Choroid plexus epithelial cell (primary cell): ENCODE measurements at regions not wholly inside any gene's neighbourhood (a gene's known extent, or its start where the extent isn't known, plus 50 kb on each side); places are given as distances from the start of the nearest gene placed in this dataset.
"Not testable (repeated sequence)": the region's sequence is repeated elsewhere in the genome, so short reads cannot be mapped to it uniquely, and the experiment has no call there.

Experiments
- DNase-seq: peaks from one replicate; pipeline ENCODE4 v3.0.0-alpha.2; 2010; ENCODE audit warnings: low read depth
- H3K4me3 ChIP-seq: 2 replicates; pipeline ENCODE4 v1.5.1; 2011; ENCODE audit warnings: low read depth, mild to moderate bottlenecking, control low read depth, low read length, moderate library complexity
- CTCF ChIP-seq: conservative IDR thresholded peaks from 2 replicates; pipeline ENCODE4 v1.5.1; 2011; ENCODE audit warnings: low read depth, mild to moderate bottlenecking, control low read depth, inconsistent platforms, low read length, moderate library complexity

GRCh38 chr7:55723621-55723941 is 139.0 kb downstream of the SEPTIN14 start:
- no peak for DNase-seq
- no peak overlapping the region for H3K4me3 ChIP-seq
- no peak for TF ChIP-seq CTCF

GRCh38 chr7:55722874-55723620 is 139.5 kb downstream of the SEPTIN14 start:
- DNase-seq, H3K4me3 ChIP-seq: not testable (repeated sequence)
- TF ChIP-seq CTCF = peak; percentile 16

- DNase-seq, H3K4me3 ChIP-seq: not testable (repeated sequence)
Observed at GRCh38 chr7:55721004-55721403, 141.5 kb downstream of the SEPTIN14 start.

GRCh38 chr7:55715247-55715867 is 143.1 kb upstream of the VOPP1 start:
- H3K4me3 ChIP-seq, DNase-seq: not testable (repeated sequence)

GRCh38 chr7:55714370-55714769 is 142.1 kb upstream of the VOPP1 start:
- DNase-seq, H3K4me3 ChIP-seq: not testable (repeated sequence)

GRCh38 chr7:55710312-55710711 is 138.0 kb upstream of the VOPP1 start:
- not testable (repeated sequence) for H3K4me3 ChIP-seq

GRCh38 chr7:55708028-55708427 is 135.7 kb upstream of the VOPP1 start:
- not testable (repeated sequence) for DNase-seq, H3K4me3 ChIP-seq

More at GRCh38 chr7:55710312-55710711, 138.0 kb upstream of the VOPP1 start:
- not testable (repeated sequence) for DNase-seq

- DNase-seq, H3K4me3 ChIP-seq: not testable (repeated sequence)
Observed at GRCh38 chr7:55707410-55707809, 135.1 kb upstream of the VOPP1 start.

GRCh38 chr7:55706451-55707195 is 134.3 kb upstream of the VOPP1 start:
- DNase-seq, H3K4me3 ChIP-seq: not testable (repeated sequence)

- H3K4me3 ChIP-seq, DNase-seq: not testable (repeated sequence)
Observed at GRCh38 chr7:55705728-55706450, 133.6 kb upstream of the VOPP1 start.

- not testable (repeated sequence) for DNase-seq, H3K4me3 ChIP-seq
Observed at GRCh38 chr7:55702831-55703230, 130.5 kb upstream of the VOPP1 start.

GRCh38 chr7:55699450-55699842 is 127.1 kb upstream of the VOPP1 start:
- not testable (repeated sequence) for DNase-seq, H3K4me3 ChIP-seq

- peak; percentile 85 for DNase-seq
- H3K4me3 ChIP-seq = not testable (repeated sequence)
Observed at GRCh38 chr7:55698607-55699449, 126.5 kb upstream of the VOPP1 start.

GRCh38 chr7:55695893-55696701 is 123.8 kb upstream of the VOPP1 start:
- DNase-seq, H3K4me3 ChIP-seq: not testable (repeated sequence)

- H3K4me3 ChIP-seq = not testable (repeated sequence)
- peak; percentile 19 for DNase-seq
Observed at GRCh38 chr7:55694484-55694883, 122.2 kb upstream of the VOPP1 start.
